ENCODE measurements at regions not wholly inside any gene's neighbourhood (a gene's known extent, or its start where the extent isn't known, plus 50 kb on each side); places are given as distances from the start of the nearest gene placed in this dataset.
A peak's percentile ranks its signal among the peaks of the same experiment; 100 is the strongest.

- Histone ChIP-seq H3K4me1 (ENCODE audit: insufficient read depth) (peaks cover 11% of the 10 kb centered on the region; the same call in 1 of the 2 replicates), H3K27ac (ENCODE audit: low read depth) (no peak overlapping the region), H3K9me2 (ENCODE audit: insufficient read depth) (no peaks in the 10 kb centered on the region), H3K27me3 (ENCODE audit: insufficient read depth) (no peaks in the 10 kb centered on the region), H4K20me1 (replicated peaks; ENCODE audit: insufficient read depth) (no peaks in the 10 kb centered on the region), H3K4me2 (no peak overlapping the region), H3K79me2 (replicated peaks; ENCODE audit: insufficient read depth) (no peaks in the 10 kb centered on the region), H3K4me3 (no peak overlapping the region), H3K36me3 (ENCODE audit: insufficient read depth) (no peaks in the 10 kb centered on the region), H3F3A (replicated peaks; ENCODE audit: low read depth) (no peaks in the 10 kb centered on the region), H2AFZ (no peak overlapping the region)
- Mint-ChIP-seq H3K27ac (peak overlapping the region; percentile 22; the same call in 1 of the 2 replicates), H3K9me3 (no peaks in the 10 kb centered on the region), H3K4me3 (no peak overlapping the region), H3K27me3 (ENCODE audit: insufficient read depth, low read depth, poor library complexity) (peaks cover 2% of the 10 kb centered on the region), H3K36me3 (ENCODE audit: low read depth) (no peaks in the 10 kb centered on the region), H3K4me1 (peaks cover 9% of the 10 kb centered on the region; the same call in 2 of the 3 replicates)
- no peak for ATAC-seq
- no peak for DNase-seq (ENCODE audit: low spot score)
- TF ChIP-seq ZNF462 (CRISPR knock-in tag; IDR thresholded peaks at IDR 0.05), result no peak
- TF ChIP-seq CTCF (conservative IDR thresholded peaks at IDR 0.05; ENCODE audit: low read depth in 2 of 2), result no peak
- TF ChIP-seq ZNF114 (CRISPR knock-in tag; IDR thresholded peaks at IDR 0.05), result no peak
- TF ChIP-seq EZH2 (IDR thresholded peaks at IDR 0.05; ENCODE audit: low read depth, unreplicated experiment), result no peak
Measured at GRCh38 chr14:84323450-84323849, 1206.5 kb upstream of the FLRT2 start.

All from GM23338 (cell line).